HG02852 (cell line): ENCODE measurements at regions not wholly inside any gene's neighbourhood (a gene's known extent, or its start where the extent isn't known, plus 50 kb on each side); places are given as distances from the start of the nearest gene placed in this dataset.

Experiments
- ATAC-seq: cut with Tn5 transposase; IDR thresholded peaks from one replicate; pipeline ENCODE4 v1.9.1; 2021; ENCODE audit warnings: mild to moderate bottlenecking, moderate library complexity; ENCODE audit not compliant: unreplicated experiment

- no peak for ATAC-seq
These were observed 318.7 kb upstream of the CHRM2 start for GRCh38 chr7:136549756-136550155.

- ATAC-seq: no peak
These were observed 334.7 kb upstream of the CHRM2 start for GRCh38 chr7:136533732-136534131.

- no peak for ATAC-seq
These were observed 337.6 kb upstream of the CHRM2 start for GRCh38 chr7:136530831-136531230.

GRCh38 chr7:136528329-136528728 is 340.1 kb upstream of the CHRM2 start:
- no peak for ATAC-seq

GRCh38 chr7:136527554-136527953 is 340.9 kb upstream of the CHRM2 start:
- no peak for ATAC-seq

- ATAC-seq: no peak
These were observed 341.9 kb upstream of the CHRM2 start for GRCh38 chr7:136526408-136527105.

- no peak for ATAC-seq
These were observed 344.9 kb upstream of the CHRM2 start for GRCh38 chr7:136523571-136523970.

GRCh38 chr7:136517971-136518370 is 350.5 kb upstream of the CHRM2 start:
- ATAC-seq: no peak

GRCh38 chr7:136514776-136515175 is 353.7 kb upstream of the CHRM2 start:
- no peak for ATAC-seq

- no peak for ATAC-seq
These were observed 354.7 kb upstream of the CHRM2 start for GRCh38 chr7:136513744-136514143.

- ATAC-seq: no peak
These were observed 359.0 kb upstream of the CHRM2 start for GRCh38 chr7:136509466-136509865.

GRCh38 chr7:136502162-136502561 is 366.3 kb upstream of the CHRM2 start:
- no peak for ATAC-seq

GRCh38 chr7:136501151-136501550 is 367.3 kb upstream of the CHRM2 start:
- no peak for ATAC-seq

- no peak for ATAC-seq
These were observed 371.9 kb upstream of the CHRM2 start for GRCh38 chr7:136496551-136496950.

GRCh38 chr7:136495081-136495480 is 373.4 kb upstream of the CHRM2 start:
- no peak for ATAC-seq

GRCh38 chr7:136492366-136492765 is 376.1 kb upstream of the CHRM2 start:
- no peak for ATAC-seq

GRCh38 chr7:136489808-136490207 is 378.6 kb upstream of the CHRM2 start:
- no peak for ATAC-seq

GRCh38 chr7:136480901-136481300 is 387.6 kb upstream of the CHRM2 start:
- no peak for ATAC-seq

GRCh38 chr7:136479922-136480321 is 388.5 kb upstream of the CHRM2 start:
- ATAC-seq: no peak

GRCh38 chr7:136470179-136470578 is 398.3 kb upstream of the CHRM2 start:
- ATAC-seq: no peak

GRCh38 chr7:136452949-136453348 is 415.5 kb upstream of the CHRM2 start:
- ATAC-seq: no peak

- ATAC-seq: no peak
These were observed 421.7 kb upstream of the CHRM2 start for GRCh38 chr7:136446751-136447150.

- no peak for ATAC-seq
These were observed 426.6 kb upstream of the CHRM2 start for GRCh38 chr7:136441835-136442234.
